IPS-NIHi7 (cell line): ENCODE measurements at regions not wholly inside any gene's neighbourhood (a gene's known extent, or its start where the extent isn't known, plus 50 kb on each side); places are given as distances from the start of the nearest gene placed in this dataset.
"Not testable (repeated sequence)": the region's sequence is repeated elsewhere in the genome, so short reads cannot be mapped to it uniquely, and the experiment has no call there.

Experiments
- DNase-seq: peaks from one replicate; pipeline ENCODE4 v3.0.0; 2012; ENCODE audit warnings: mixed read lengths; ENCODE audit errors: extremely low spot score

DNA sequence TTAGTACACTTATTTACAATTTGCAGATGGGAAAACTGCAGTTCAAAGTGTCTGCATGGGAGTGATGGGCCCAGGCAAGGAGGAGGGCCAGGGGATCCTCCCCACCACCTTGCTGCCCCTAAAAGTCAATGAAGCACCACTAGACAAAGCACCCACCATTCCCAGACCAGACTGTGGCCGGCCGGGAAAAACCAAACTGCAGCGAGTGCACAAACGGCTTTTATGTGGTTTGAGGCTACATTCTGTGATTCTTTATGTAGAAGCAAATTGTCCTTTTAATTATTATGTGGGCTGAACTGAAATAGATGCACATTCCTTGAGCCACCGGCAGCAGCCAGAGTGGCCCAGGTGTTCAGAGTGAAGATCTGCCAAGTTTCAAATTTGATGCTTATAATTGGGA, 585.3 kb upstream of the KLF4 start:
- no peak for DNase-seq

- no peak for DNase-seq
These were observed 584.3 kb upstream of the KLF4 start for GRCh38 chr9:108073823-108074222.

- DNase-seq: no peak
These were observed 583.2 kb upstream of the KLF4 start for GRCh38 chr9:108072740-108073139.

DNA sequence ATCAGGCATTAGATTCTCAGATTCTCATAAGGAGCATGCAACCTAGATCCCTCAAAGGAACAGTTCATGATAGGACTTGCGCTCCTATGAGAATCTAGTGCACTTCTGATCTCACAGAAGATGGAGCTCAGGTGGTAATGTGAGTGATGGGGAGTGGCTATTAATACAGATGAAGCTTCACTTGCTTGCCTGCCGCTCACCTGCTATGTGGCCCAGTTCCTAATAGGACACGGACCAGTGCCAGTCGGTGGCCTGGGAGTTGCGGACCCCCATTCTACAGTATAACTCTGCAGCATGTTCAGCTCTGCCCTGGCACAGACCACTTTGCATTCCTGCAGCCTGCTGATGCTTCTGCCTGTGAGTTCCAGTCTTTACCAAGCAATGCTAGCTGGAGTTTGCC, 581.3 kb upstream of the KLF4 start:
- no peak for DNase-seq

DNA sequence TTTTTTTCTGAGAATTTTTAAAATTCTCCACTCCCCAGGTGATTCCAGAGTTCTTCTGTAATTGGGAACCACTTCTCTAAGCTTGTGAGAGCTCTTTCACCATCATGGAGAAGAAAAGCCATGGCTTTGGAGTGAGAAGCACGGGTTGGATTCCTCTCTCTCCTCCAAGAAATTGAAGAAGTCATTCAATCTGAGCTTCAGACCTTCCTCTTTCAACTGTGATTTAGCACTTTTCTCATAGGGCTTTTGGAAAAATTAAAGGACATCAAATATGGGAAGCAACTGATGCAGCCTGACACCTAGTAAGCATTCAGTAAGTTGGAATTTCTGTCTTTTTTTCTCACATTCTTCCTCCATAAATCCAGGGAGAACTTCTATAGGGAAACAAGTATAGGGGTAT, 580.4 kb upstream of the KLF4 start:
- no peak for DNase-seq

GRCh38 chr9:108062680-108063079, 573.1 kb upstream of the KLF4 start:
- DNase-seq: no peak

DNA sequence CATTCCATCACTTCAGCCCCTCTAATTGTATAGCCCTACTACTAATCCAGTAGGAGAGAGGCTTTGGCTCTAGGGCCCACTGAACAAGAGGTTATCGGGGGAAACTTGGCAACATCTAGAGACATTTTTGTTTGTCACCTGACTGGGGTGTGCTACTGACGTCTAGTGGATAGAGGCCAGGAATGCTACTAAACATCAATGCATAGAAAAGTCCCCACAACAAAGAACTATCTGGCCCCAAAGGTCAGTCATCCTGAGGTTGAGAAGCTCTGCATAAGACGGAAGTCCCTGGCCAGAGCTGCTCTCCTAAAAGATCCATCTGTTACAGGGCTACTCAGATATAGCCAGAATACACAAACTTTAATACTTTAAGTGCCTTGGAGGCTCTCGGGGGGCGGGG, 570.6 kb upstream of the KLF4 start:
- DNase-seq: no peak

GRCh38 chr9:108058135-108058814, 568.7 kb upstream of the KLF4 start:
- no peak for DNase-seq

- no peak for DNase-seq
These were observed 568.0 kb upstream of the KLF4 start for GRCh38 chr9:108057421-108058134.

DNA sequence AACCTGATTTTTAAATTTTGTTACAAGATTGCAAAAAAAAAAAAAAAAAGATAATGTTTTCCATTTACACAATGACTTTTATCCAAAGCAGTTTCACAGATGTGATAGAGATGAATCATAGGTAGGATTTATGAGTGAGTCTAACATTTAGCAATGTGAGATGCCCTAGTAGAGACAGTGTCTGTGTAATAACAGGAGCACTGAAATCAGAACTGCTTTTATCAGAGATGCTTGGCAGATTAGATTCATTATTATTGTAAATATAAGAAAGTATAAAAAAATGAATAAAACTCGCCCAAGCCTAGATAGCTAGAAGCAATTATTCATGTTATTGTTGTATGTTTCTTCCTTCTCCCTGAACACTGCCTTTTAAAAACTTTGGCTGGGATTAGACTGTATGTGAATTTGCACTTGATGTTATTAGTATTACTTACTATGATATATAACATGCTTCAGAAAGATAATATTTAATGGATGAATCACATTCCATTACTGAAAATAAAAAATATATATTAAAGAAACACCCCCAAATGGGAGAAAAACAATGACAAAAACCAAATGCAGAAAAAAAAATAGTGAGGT, 567.3 kb upstream of the KLF4 start:
- DNase-seq: no peak

- no peak for DNase-seq
These were observed 566.7 kb upstream of the KLF4 start for GRCh38 chr9:108056084-108056804.

DNA sequence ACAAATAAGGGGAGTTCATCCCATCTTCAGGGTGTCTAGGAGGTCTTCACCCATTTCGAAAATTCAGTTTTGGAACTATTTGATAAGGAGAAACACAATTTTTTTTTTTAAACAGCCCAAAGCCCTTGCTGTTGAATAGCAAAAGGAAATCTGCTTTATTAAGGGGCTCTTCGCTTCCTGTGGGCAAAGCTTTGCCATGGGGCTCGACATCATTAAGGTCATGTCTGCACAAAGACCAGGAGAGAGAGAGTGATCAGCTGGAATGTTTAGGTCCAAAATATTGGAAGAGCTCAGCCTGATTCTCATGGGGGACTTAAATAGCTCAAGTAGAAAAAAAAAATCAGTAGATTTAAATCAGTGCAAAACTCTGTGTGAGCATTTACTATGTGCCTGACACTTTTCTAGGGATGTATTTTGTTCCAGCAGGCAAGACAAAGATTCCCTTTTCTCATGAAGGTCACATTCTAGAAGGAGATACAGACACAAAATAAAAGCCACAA, 564.6 kb upstream of the KLF4 start:
- DNase-seq: no peak

- no peak for DNase-seq
These were observed 564.0 kb upstream of the KLF4 start for GRCh38 chr9:108053555-108054061.

GRCh38 chr9:108052431-108053080, 563.0 kb upstream of the KLF4 start:
- peak; percentile 46 for DNase-seq

GRCh38 chr9:108050894-108051293, 561.3 kb upstream of the KLF4 start:
- no peak for DNase-seq

DNA sequence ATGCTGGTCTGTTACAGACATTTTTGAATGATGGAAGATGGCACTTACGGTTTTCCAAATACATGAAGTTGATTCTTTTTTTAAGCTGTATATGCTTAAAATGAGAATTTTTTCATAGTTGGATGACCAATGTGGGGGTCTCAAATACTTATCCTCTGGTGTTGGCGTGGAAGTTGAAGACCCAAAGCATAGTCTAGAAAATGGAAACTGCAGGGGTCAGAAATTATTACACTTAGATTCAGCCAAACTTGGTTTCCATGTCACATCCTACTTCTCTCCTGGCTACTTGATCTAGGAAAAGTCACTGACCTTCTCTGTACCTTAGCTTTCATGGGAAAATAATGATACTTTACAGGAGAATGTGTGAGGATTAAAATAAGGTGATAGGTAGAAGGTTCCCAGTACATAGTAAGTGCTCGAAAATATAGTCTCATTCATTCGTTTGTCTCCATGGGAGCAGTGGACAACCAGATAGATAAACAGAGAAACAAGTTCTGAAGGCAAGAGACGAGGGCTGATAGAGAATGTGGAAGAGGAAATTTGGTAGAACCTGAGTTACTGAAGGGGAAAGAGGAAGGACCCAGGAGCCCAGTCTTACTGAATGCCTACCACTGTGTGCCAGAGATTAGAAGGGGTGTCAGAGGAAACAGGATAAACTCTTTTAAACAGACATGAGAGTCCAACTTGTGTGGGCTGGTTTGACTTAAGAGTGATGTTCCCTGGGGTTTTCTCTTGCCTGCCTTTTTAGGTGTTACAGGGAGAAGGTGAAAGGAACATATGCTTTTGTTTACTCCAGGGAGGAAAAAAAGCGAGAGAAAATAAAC, 560.3 kb upstream of the KLF4 start:
- DNase-seq: no peak

DNA sequence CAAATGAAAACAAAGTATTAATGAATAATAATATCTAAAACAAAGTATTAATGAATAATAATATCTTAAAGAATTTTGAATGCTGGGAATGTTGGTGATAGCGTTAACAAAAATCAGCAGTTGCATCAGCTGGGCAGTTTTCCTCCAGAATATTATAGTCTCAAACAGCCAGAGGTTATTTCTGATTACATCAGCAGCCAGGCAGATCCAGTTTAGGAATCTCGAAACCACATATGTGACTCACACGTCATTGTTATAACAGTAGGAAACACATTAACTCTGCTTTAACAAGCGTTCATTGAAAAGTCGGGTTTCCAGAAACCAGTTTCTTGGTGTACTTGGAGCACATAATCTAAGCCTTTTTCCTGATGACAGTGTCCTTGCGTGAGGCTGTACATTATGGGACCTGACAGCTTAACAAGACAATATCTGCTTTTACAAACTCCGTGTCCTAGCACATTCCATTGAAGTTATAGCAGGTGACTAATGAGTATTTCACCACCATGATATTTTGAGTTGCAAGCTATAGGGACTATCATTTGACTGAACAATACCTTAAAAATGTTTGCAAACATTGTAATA, 559.5 kb upstream of the KLF4 start:
- no peak for DNase-seq

- no peak for DNase-seq
These were observed 558.9 kb upstream of the KLF4 start for GRCh38 chr9:108048406-108049025.

DNA sequence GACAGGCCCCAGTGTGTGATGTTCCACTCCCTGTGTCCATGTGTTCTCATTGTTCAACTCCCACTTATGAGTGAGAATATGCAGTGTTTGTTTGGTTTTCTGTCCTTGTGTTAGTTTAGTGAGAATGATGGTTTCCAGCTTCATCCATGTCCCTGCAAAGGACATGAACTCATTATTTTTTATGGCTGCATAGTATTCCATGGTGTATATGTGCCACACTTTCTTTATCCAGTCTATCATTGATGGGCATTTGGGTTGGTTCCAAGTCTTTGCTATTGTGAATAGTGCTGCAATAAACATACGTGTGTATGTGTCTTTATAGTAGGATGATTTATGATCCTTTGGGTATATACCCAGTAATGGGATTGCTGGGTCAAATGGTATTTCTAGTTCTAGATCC, 558.2 kb upstream of the KLF4 start:
- not testable (repeated sequence) for DNase-seq

- no peak for DNase-seq
These were observed 557.7 kb upstream of the KLF4 start for GRCh38 chr9:108047264-108047663.
